ENCODE measurements at regions not wholly inside any gene's neighbourhood (a gene's known extent, or its start where the extent isn't known, plus 50 kb on each side); places are given as distances from the start of the nearest gene placed in this dataset.

DNA sequence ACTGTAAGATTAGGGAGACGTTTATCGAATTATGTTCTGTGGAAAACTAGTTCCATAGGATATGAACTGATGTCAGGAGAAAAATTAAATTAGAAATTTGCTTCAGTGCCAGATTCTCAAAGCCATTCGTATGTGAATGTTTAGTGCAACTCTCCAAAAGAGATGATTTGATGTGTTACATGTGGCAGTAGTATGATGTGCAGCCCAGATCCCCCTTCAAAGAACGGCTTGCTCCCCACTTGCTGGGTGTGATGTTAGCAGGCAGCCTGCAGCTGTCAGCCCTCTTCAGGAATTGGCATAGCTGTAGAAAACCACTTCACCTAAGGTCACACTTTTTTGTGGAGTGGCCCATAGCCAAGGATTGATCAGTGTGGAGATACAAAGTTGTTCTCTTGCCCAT lies 127.0 kb upstream of the CCDC54 start:
- Histone ChIP-seq H3K9ac (ENCODE audit: low read length) (no peak overlapping the region), H3K36me3 (replicated peaks; ENCODE audit: low read depth, low read length) (no peaks in the 10 kb centered on the region), H3K27me3 (ENCODE audit: low read depth, low read length) (0 out of 2 replicates have a peak, but pooled peaks cover 5% of the 10 kb centered on the region), H3K9me3 (ENCODE audit: insufficient read depth, low read length) (no peaks in the 10 kb centered on the region), H3K27ac (ENCODE audit: low read length) (no peak overlapping the region), H3K4me1 (ENCODE audit: low read length) (no peaks in the 10 kb centered on the region), H3K4me3 (ENCODE audit: low read length) (no peak overlapping the region), H3K4me2 (ENCODE audit: low read length) (no peak overlapping the region), H2AFZ (ENCODE audit: low read depth, low read length) (no peak overlapping the region), H4K20me1 (ENCODE audit: insufficient read depth, low read length) (no peaks in the 10 kb centered on the region), H3K79me2 (ENCODE audit: low read length) (no peaks in the 10 kb centered on the region)
- no peak for TF ChIP-seq EZH2phosphoT487 (IDR thresholded peaks at IDR 0.05; ENCODE audit: low read depth)
- no peak for TF ChIP-seq CTCF (IDR thresholded peaks at IDR 0.05; ENCODE audit: low read depth, low read length)

DNA sequence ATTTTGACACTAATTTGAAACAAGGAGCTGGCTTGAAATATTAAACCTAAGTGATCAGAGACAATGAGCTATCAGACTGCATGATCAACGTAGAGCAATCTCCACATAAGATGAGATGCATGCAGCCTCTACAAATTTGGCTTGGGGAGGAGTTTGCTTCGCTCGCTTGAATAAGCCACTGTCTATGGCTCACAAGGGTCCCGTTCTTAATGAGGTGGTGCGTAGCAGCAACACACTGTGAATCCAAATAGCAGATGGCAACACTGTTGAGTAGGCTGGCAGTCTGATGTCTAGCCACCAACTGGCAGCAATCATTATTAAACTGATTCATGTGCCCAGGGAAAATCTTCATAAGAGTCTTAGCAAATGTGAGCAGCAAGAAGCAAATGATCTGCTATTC lies 125.4 kb upstream of the CCDC54 start:
- Histone ChIP-seq H3K9ac (ENCODE audit: low read length) (no peak overlapping the region), H3K4me3 (ENCODE audit: low read length) (no peak overlapping the region), H3K79me2 (ENCODE audit: low read length) (no peaks in the 10 kb centered on the region), H3K36me3 (replicated peaks; ENCODE audit: low read depth, low read length) (no peaks in the 10 kb centered on the region), H3K27ac (ENCODE audit: low read length) (no peak overlapping the region), H3K4me1 (ENCODE audit: low read length) (no peaks in the 10 kb centered on the region), H3K9me3 (ENCODE audit: insufficient read depth, low read length) (no peaks in the 10 kb centered on the region), H3K27me3 (ENCODE audit: low read depth, low read length) (0 out of 2 replicates have a peak, but pooled peaks cover 5% of the 10 kb centered on the region), H3K4me2 (ENCODE audit: low read length) (no peak overlapping the region), H2AFZ (ENCODE audit: low read depth, low read length) (no peak overlapping the region), H4K20me1 (ENCODE audit: insufficient read depth, low read length) (no peaks in the 10 kb centered on the region)
- no peak for TF ChIP-seq CTCF (IDR thresholded peaks at IDR 0.05; ENCODE audit: low read depth, low read length)
- TF ChIP-seq EZH2phosphoT487 (IDR thresholded peaks at IDR 0.05; ENCODE audit: low read depth) = no peak

DNA sequence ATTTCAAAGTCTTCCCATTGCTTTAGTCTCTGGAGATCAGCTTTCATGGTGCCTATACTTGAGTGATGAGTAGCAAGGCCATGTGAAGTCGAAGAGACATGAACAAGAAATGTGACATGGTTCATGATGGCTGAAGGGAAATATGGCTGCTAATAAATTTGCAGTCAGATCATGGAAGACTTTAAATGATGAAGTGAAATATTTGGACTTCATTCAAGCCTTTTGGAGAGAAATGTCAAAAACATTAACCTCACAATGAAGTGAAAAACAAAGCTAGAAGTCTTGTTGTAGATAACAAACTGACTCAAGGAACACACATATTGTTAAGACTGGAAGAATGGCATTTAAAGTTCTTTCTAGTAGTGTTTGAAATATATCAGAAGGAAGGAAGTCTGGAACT lies 120.3 kb upstream of the CCDC54 start:
- no peaks in the 10 kb centered on the region for H3K9me3 ChIP-seq (ENCODE audit: insufficient read depth, low read length)
- TF ChIP-seq EZH2phosphoT487 (IDR thresholded peaks at IDR 0.05; ENCODE audit: low read depth) (no peak), CTCF (IDR thresholded peaks at IDR 0.05; ENCODE audit: low read depth, low read length) (no peak)
- H3K27ac ChIP-seq (ENCODE audit: low read length) = no peak overlapping the region
- 0 out of 2 replicates have a peak, but pooled peaks cover 5% of the 10 kb centered on the region for H3K27me3 ChIP-seq (ENCODE audit: low read depth, low read length)
- H4K20me1 ChIP-seq (ENCODE audit: insufficient read depth, low read length) = no peaks in the 10 kb centered on the region
- H3K4me3 ChIP-seq (ENCODE audit: low read length) = no peak overlapping the region
- H2AFZ ChIP-seq (ENCODE audit: low read depth, low read length) = no peak overlapping the region
- no peaks in the 10 kb centered on the region for H3K36me3 ChIP-seq (replicated peaks; ENCODE audit: low read depth, low read length)
- H3K9ac ChIP-seq (ENCODE audit: low read length) = no peak overlapping the region
- no peak overlapping the region for H3K4me2 ChIP-seq (ENCODE audit: low read length)
- H3K79me2 ChIP-seq (ENCODE audit: low read length) = no peaks in the 10 kb centered on the region
- no peaks in the 10 kb centered on the region for H3K4me1 ChIP-seq (ENCODE audit: low read length)

DNA sequence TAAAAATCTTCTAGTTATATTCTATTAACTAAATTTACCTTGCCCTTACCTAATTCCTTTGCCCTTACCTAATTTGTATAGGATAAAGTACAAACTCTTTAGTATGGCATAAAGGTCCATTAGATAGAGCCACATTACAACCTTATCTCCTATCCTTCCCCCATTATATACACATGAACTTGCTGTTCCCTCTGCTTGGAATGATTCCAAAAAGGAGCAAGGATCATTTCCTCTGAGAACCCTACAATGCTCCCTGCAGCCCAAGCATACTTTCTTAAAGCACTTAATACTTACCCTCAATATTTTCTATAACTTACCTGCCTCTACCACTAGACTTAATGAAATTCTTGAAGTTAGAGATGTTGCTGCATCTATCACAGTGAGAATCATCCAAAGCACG lies 118.9 kb upstream of the CCDC54 start:
- Histone ChIP-seq H2AFZ (ENCODE audit: low read depth, low read length) (no peak overlapping the region), H3K9ac (ENCODE audit: low read length) (no peak overlapping the region), H3K4me2 (ENCODE audit: low read length) (no peak overlapping the region), H4K20me1 (ENCODE audit: insufficient read depth, low read length) (no peaks in the 10 kb centered on the region), H3K27ac (ENCODE audit: low read length) (no peak overlapping the region), H3K36me3 (replicated peaks; ENCODE audit: low read depth, low read length) (no peaks in the 10 kb centered on the region), H3K4me1 (ENCODE audit: low read length) (no peaks in the 10 kb centered on the region), H3K79me2 (ENCODE audit: low read length) (no peaks in the 10 kb centered on the region), H3K9me3 (ENCODE audit: insufficient read depth, low read length) (no peaks in the 10 kb centered on the region), H3K27me3 (ENCODE audit: low read depth, low read length) (0 out of 2 replicates have a peak, but pooled peaks cover 5% of the 10 kb centered on the region), H3K4me3 (ENCODE audit: low read length) (no peak overlapping the region)
- TF ChIP-seq CTCF (IDR thresholded peaks at IDR 0.05; ENCODE audit: low read depth, low read length) = no peak
